GM19043 (cell line): ENCODE measurements at regions not wholly inside any gene's neighbourhood (a gene's known extent, or its start where the extent isn't known, plus 50 kb on each side); places are given as distances from the start of the nearest gene placed in this dataset.
"Not testable (repeated sequence)": the region's sequence is repeated elsewhere in the genome, so short reads cannot be mapped to it uniquely, and the experiment has no call there.

Experiments
- ATAC-seq: cut with Tn5 transposase; IDR thresholded peaks from one replicate; pipeline ENCODE4 v1.9.1; 2021; ENCODE audit warnings: low read depth; ENCODE audit not compliant: unreplicated experiment

- no peak for ATAC-seq
These were observed 95.0 kb downstream of the FAM53A start for GRCh38 chr4:1589098-1589497.

GRCh38 chr4:1588306-1588705 is 95.8 kb downstream of the FAM53A start:
- ATAC-seq, result no peak

GRCh38 chr4:1584498-1584897 is 99.6 kb downstream of the FAM53A start:
- no peak for ATAC-seq

- no peak for ATAC-seq
These were observed 100.3 kb downstream of the FAM53A start for GRCh38 chr4:1583859-1584258.

- no peak for ATAC-seq
These were observed 100.9 kb downstream of the FAM53A start for GRCh38 chr4:1583051-1583785.

GRCh38 chr4:1582227-1582626 is 101.9 kb downstream of the FAM53A start:
- no peak for ATAC-seq

GRCh38 chr4:1581164-1581894 is 102.8 kb downstream of the FAM53A start:
- ATAC-seq, result peak; percentile 57

- not testable (repeated sequence) for ATAC-seq
These were observed 103.5 kb downstream of the FAM53A start for GRCh38 chr4:1580692-1581012.

GRCh38 chr4:1579901-1580691 is 104.0 kb downstream of the FAM53A start:
- no peak for ATAC-seq

- ATAC-seq, result no peak
These were observed 104.9 kb downstream of the FAM53A start for GRCh38 chr4:1579001-1579900.

- ATAC-seq, result no peak
These were observed 105.8 kb downstream of the FAM53A start for GRCh38 chr4:1578251-1578773.

GRCh38 chr4:1577822-1578217 is 106.3 kb downstream of the FAM53A start:
- no peak for ATAC-seq

- no peak for ATAC-seq
These were observed 106.9 kb downstream of the FAM53A start for GRCh38 chr4:1576961-1577821.

- no peak for ATAC-seq
These were observed 107.7 kb downstream of the FAM53A start for GRCh38 chr4:1576304-1576960.

GRCh38 chr4:1575418-1576303 is 108.5 kb downstream of the FAM53A start:
- no peak for ATAC-seq

GRCh38 chr4:1574601-1575417 is 109.3 kb downstream of the FAM53A start:
- no peak for ATAC-seq
